HEK293 (cell line): ENCODE measurements at regions not wholly inside any gene's neighbourhood (a gene's known extent, or its start where the extent isn't known, plus 50 kb on each side); places are given as distances from the start of the nearest gene placed in this dataset.

ENCODE experiments used
- CTCF ChIA-PET: fragments of 350-600 bp; formaldehyde crosslinking; extraction: SDS; loops from one replicate; lab custom pipeline; 2021; ENCODE audit warnings: antibody characterized with exemption; lab: Yijun Ruan, JAX
- POLR2A ChIA-PET: fragments of 300-600 bp; formaldehyde crosslinking; extraction: SDS; loops from one replicate; lab custom pipeline; 2020; ENCODE audit warnings: antibody characterized with exemption, inconsistent platforms; lab: Yijun Ruan, JAX
- H3K27ac ChIP-seq: fragments of 200-500 bp; sonication (Bioruptor generic); 2 replicates; pipeline ENCODE4 v1.5.1; 2014; ENCODE audit warnings: low read depth, low read length, control low read depth, inconsistent platforms; ENCODE audit errors: extremely low read depth
- H3K36me3 ChIP-seq, 2 experiments: fragments of 200-500 bp in 1 of 2; sonication (Bioruptor generic) in 1 of 2; 1 replicate in 1 of 2; 2 replicates in 1 of 2; pipeline ENCODE4 v1.5.1; 2014 to 2017; ENCODE audit warnings: inconsistent platforms in 2 of 2, low read length in 2 of 2; ENCODE audit not compliant: control insufficient read depth in 2 of 2, insufficient read depth in 1 of 2
- H3K4me1 ChIP-seq: fragments of 200-500 bp; sonication (Bioruptor generic); 2 replicates; pipeline ENCODE4 v1.5.1; 2014; ENCODE audit warnings: mild to moderate bottlenecking, low read length, inconsistent platforms; ENCODE audit not compliant: control insufficient read depth, insufficient read depth
- H3K4me3 ChIP-seq: 2 replicates; pipeline ENCODE4 v1.5.1; 2011; ENCODE audit warnings: low read depth, mild to moderate bottlenecking, control low read depth, low read length, moderate library complexity
- H3K9me3 ChIP-seq: fragments of 200-500 bp; sonication (Bioruptor generic); 2 replicates; pipeline ENCODE4 v1.5.1; 2014; ENCODE audit warnings: low read depth, low read length, inconsistent platforms; ENCODE audit not compliant: control insufficient read depth, insufficient read depth
- BCL11A ChIP-seq: fragments of 450-650 bp; formaldehyde crosslinking; IDR thresholded peaks from 2 replicates; pipeline ENCODE4 v1.5.1; 2016; ENCODE audit warnings: low read depth, missing biosample characterization, missing genetic modification characterization
- FEZF1 ChIP-seq: fragments of 450-650 bp; formaldehyde crosslinking; IDR thresholded peaks from 2 replicates; pipeline ENCODE4 v1.5.1; 2016; ENCODE audit warnings: missing biosample characterization, missing genetic modification characterization
- KLF10 ChIP-seq: fragments of 450-650 bp; IDR thresholded peaks from 2 replicates; pipeline ENCODE4 v1.5.1; 2018; ENCODE audit warnings: missing biosample characterization, mild to moderate bottlenecking, missing genetic modification characterization
- KLF7 ChIP-seq: fragments of 450-650 bp; formaldehyde crosslinking; IDR thresholded peaks from 2 replicates; pipeline ENCODE4 v1.5.1; 2016; ENCODE audit warnings: missing biosample characterization, missing genetic modification characterization, borderline replicate concordance
- KLF9 ChIP-seq: fragments of 450-650 bp; formaldehyde crosslinking; IDR thresholded peaks from 2 replicates; pipeline ENCODE4 v1.5.1; 2016; ENCODE audit warnings: missing biosample characterization, missing genetic modification characterization, low read depth
- PRDM2 ChIP-seq: fragments of 450-650 bp; formaldehyde crosslinking; IDR thresholded peaks from 2 replicates; pipeline ENCODE4 v1.5.1; 2016; ENCODE audit warnings: missing biosample characterization, missing genetic modification characterization, borderline replicate concordance
- YY2 ChIP-seq: fragments of 450-650 bp; formaldehyde crosslinking; IDR thresholded peaks from 2 replicates; pipeline ENCODE4 v1.5.1; 2016; ENCODE audit warnings: missing biosample characterization, missing genetic modification characterization
- ZBTB49 ChIP-seq: fragments of 450-650 bp; formaldehyde crosslinking; IDR thresholded peaks from 2 replicates; pipeline ENCODE4 v1.5.1; 2016; ENCODE audit warnings: missing biosample characterization, missing genetic modification characterization, low read depth
- ZNF133 ChIP-seq: fragments of 450-650 bp; formaldehyde crosslinking; IDR thresholded peaks from 2 replicates; pipeline ENCODE4 v1.5.1; 2016; ENCODE audit warnings: missing biosample characterization, missing genetic modification characterization
- ZNF140 ChIP-seq: fragments of 450-650 bp; formaldehyde crosslinking; IDR thresholded peaks from 2 replicates; pipeline ENCODE4 v1.5.1; 2016; ENCODE audit warnings: missing biosample characterization, missing genetic modification characterization
- ZNF302 ChIP-seq: fragments of 450-650 bp; formaldehyde crosslinking; IDR thresholded peaks from 2 replicates; pipeline ENCODE4 v1.5.1; 2016; ENCODE audit warnings: missing biosample characterization, missing genetic modification characterization, low read depth
- ZNF341 ChIP-seq: fragments of 450-650 bp; formaldehyde crosslinking; IDR thresholded peaks from 2 replicates; pipeline ENCODE4; 2016; ENCODE audit warnings: low read depth, missing biosample characterization, missing genetic modification characterization
- ZNF416 ChIP-seq: fragments of 450-650 bp; formaldehyde crosslinking; IDR thresholded peaks from 2 replicates; pipeline ENCODE4 v1.5.1; 2016; ENCODE audit warnings: missing biosample characterization, missing genetic modification characterization
- ZNF48 ChIP-seq: fragments of 450-650 bp; formaldehyde crosslinking; IDR thresholded peaks from 2 replicates; pipeline ENCODE4 v1.5.1; 2016; ENCODE audit warnings: missing biosample characterization, missing genetic modification characterization
- ZNF664 ChIP-seq: fragments of 450-650 bp; formaldehyde crosslinking; IDR thresholded peaks from 2 replicates; pipeline ENCODE4 v1.5.1; 2016; ENCODE audit warnings: missing biosample characterization, missing genetic modification characterization
- ZNF707 ChIP-seq: fragments of 450-650 bp; formaldehyde crosslinking; IDR thresholded peaks from 2 replicates; pipeline ENCODE4 v1.5.1; 2016; ENCODE audit warnings: missing biosample characterization, missing genetic modification characterization
- ZNF776 ChIP-seq: fragments of 450-650 bp; formaldehyde crosslinking; IDR thresholded peaks from 2 replicates; pipeline ENCODE4 v1.5.0; 2017; ENCODE audit warnings: missing biosample characterization, missing genetic modification characterization, borderline replicate concordance
- ZNF791 ChIP-seq: fragments of 450-650 bp; formaldehyde crosslinking; IDR thresholded peaks from 2 replicates; pipeline ENCODE4 v1.5.1; 2016; ENCODE audit warnings: missing biosample characterization, missing genetic modification characterization
- ZNF837 ChIP-seq: fragments of 450-650 bp; formaldehyde crosslinking; IDR thresholded peaks from 2 replicates; pipeline ENCODE4 v1.5.1; 2016; ENCODE audit warnings: missing biosample characterization, missing genetic modification characterization
- ZNF843 ChIP-seq: fragments of 450-650 bp; formaldehyde crosslinking; IDR thresholded peaks from 2 replicates; pipeline ENCODE4 v1.5.1; 2016; ENCODE audit warnings: missing biosample characterization, missing genetic modification characterization
- ZSCAN23 ChIP-seq: fragments of 450-650 bp; formaldehyde crosslinking; IDR thresholded peaks from 2 replicates; pipeline ENCODE4 v1.5.1; 2016; ENCODE audit warnings: missing biosample characterization, missing genetic modification characterization

- no peaks in the 10 kb centered on the region for H3K9me3 ChIP-seq
- ChIA-PET POLR2A (no interaction called here), CTCF (no interaction called here)
- H3K4me3 ChIP-seq = no peak overlapping the region
- H3K27ac ChIP-seq = no peak overlapping the region
- H3K36me3 ChIP-seq = no peaks in the 10 kb centered on the region
- H3K4me1 ChIP-seq = no peaks in the 10 kb centered on the region
- no peak for TF ChIP-seq KLF7 (tag by site-specific recombination)
- no peak for TF ChIP-seq KLF9 (tag by site-specific recombination)
- TF ChIP-seq ZNF664 (tag by site-specific recombination) = no peak
- no peak for TF ChIP-seq ZNF302 (tag by site-specific recombination)
- TF ChIP-seq, all 188 proteins: peak for 0
These were observed 1501.5 kb downstream of the STIM2 start for GRCh38 chr4:28362169-28362568.

GRCh38 chr4:28369499-28369898 lies 1508.9 kb downstream of the STIM2 start:
- CTCF ChIA-PET = no interaction called here
- no peaks in the 10 kb centered on the region for H3K9me3 ChIP-seq
- no peak overlapping the region for H3K4me3 ChIP-seq
- H3K27ac ChIP-seq = no peak overlapping the region
- TF ChIP-seq ZNF707 (tag by site-specific recombination) = no peak
- no peak for TF ChIP-seq ZNF416
- no peak for TF ChIP-seq ZNF48 (tag by site-specific recombination)
- no peak for TF ChIP-seq KLF10 (tag by site-specific recombination)
- no peak for TF ChIP-seq ZNF843 (tag by site-specific recombination)
- TF ChIP-seq ZNF791 = no peak
- TF ChIP-seq ZNF837 (tag by site-specific recombination) = no peak
- no peak for TF ChIP-seq ZNF341 (tag by site-specific recombination)
- TF ChIP-seq FEZF1 (tag by site-specific recombination) = no peak
- TF ChIP-seq ZNF302 (tag by site-specific recombination) = no peak
- no peak for TF ChIP-seq YY2 (tag by site-specific recombination)
- no peak for TF ChIP-seq BCL11A (tag by site-specific recombination)
- no peak for TF ChIP-seq ZNF140 (tag by site-specific recombination)
- no peaks in the 10 kb centered on the region for H3K36me3 ChIP-seq
- POLR2A ChIA-PET = no interaction called here
- H3K4me1 ChIP-seq = no peaks in the 10 kb centered on the region

GRCh38 chr4:28373191-28373590 lies 1512.5 kb downstream of the STIM2 start:
- no peaks in the 10 kb centered on the region for H3K4me1 ChIP-seq
- ChIA-PET POLR2A (no interaction called here), CTCF (no interaction called here)
- no peaks in the 10 kb centered on the region for H3K9me3 ChIP-seq
- no peak overlapping the region for H3K27ac ChIP-seq
- H3K36me3 ChIP-seq = no peaks in the 10 kb centered on the region
- no peak for TF ChIP-seq ZNF133
- no peak for TF ChIP-seq ZNF776 (tag by site-specific recombination)
- no peak for TF ChIP-seq ZSCAN23 (tag by site-specific recombination)
- no peak overlapping the region for H3K4me3 ChIP-seq

GRCh38 chr4:28373601-28374000 lies 1513.0 kb downstream of the STIM2 start:
- CTCF ChIA-PET = no interaction called here
- no peak overlapping the region for H3K4me3 ChIP-seq
- H3K36me3 ChIP-seq = no peaks in the 10 kb centered on the region
- H3K27ac ChIP-seq = no peak overlapping the region
- H3K4me1 ChIP-seq = no peaks in the 10 kb centered on the region
- H3K9me3 ChIP-seq = no peaks in the 10 kb centered on the region
- POLR2A ChIA-PET = no interaction called here
- TF ChIP-seq PRDM2 (tag by site-specific recombination) (no peak), KLF9 (tag by site-specific recombination) (no peak), ZBTB49 (tag by site-specific recombination) (no peak)
